RWPE1 (cell line): ENCODE measurements at regions not wholly inside any gene's neighbourhood (a gene's known extent, or its start where the extent isn't known, plus 50 kb on each side); places are given as distances from the start of the nearest gene placed in this dataset.

Experiments
- CTCF ChIA-PET: fragments of 350-600 bp; sonication (Branson Sonifier 250); formaldehyde crosslinking; extraction: SDS; loops from one replicate; lab custom pipeline; 2021; lab: Yijun Ruan, JAX
- POLR2A ChIA-PET: fragments of 400-600 bp; formaldehyde crosslinking; extraction: SDS; loops from one replicate; lab custom pipeline; 2020; ENCODE audit warnings: antibody characterized with exemption; ENCODE audit not compliant: low non-redundant PET; lab: Yijun Ruan, JAX
- DNase-seq: peaks from one replicate; pipeline ENCODE4 v3.0.0; 2012; ENCODE audit warnings: low spot score
- H3K27ac ChIP-seq: fragments of 450-650 bp; 2 replicates; pipeline ENCODE4 v1.5.1; 2017
- CTCF ChIP-seq: fragments of 450-650 bp; conservative IDR thresholded peaks from 2 replicates; pipeline ENCODE4 v1.5.1; 2017; ENCODE audit warnings: low read depth, mild to moderate bottlenecking

GRCh38 chr11:27213232-27213660 is 149.8 kb downstream of the CCDC34 start:
- ChIA-PET POLR2A (no interaction called here), CTCF (interaction anchor here (0.7 kb wide), 1 partner anchor 217 kb away, joined by 3 read pairs; no protein-coding TSS in a partner anchor)
- no peak overlapping the region; the same call in 1 of the 2 replicates for H3K27ac ChIP-seq
- peak; percentile 60 for DNase-seq
- no peak for TF ChIP-seq CTCF

GRCh38 chr11:27212248-27212780 is 150.7 kb downstream of the CCDC34 start:
- H3K27ac ChIP-seq: no peak overlapping the region
- ChIA-PET POLR2A (no interaction called here), CTCF (no interaction called here)
- DNase-seq: no peak
- no peak for TF ChIP-seq CTCF

- TF ChIP-seq CTCF: no peak
- no peak for DNase-seq
- ChIA-PET POLR2A (no interaction called here), CTCF (interaction anchor here (0.6 kb wide), 1 partner anchor 702 kb away, joined by 4 read pairs; no protein-coding TSS in a partner anchor)
- 0 out of 2 replicates have a peak overlapping the region, but pooled peaks have one; percentile 28 for H3K27ac ChIP-seq
Measured at GRCh38 chr11:27211370-27212127, 151.5 kb downstream of the CCDC34 start.

- DNase-seq: no peak
- H3K27ac ChIP-seq: peak overlapping the region; percentile 91
- POLR2A ChIA-PET: no interaction called here
- no peak for TF ChIP-seq CTCF
- CTCF ChIA-PET: no interaction called here
Measured at GRCh38 chr11:27210531-27210930, 152.5 kb downstream of the CCDC34 start.

GRCh38 chr11:27209562-27210005 is 153.4 kb downstream of the CCDC34 start:
- ChIA-PET POLR2A (no interaction called here), CTCF (interaction anchor here (0.5 to 0.9 kb wide), 2 partner anchors 86 to 659 kb away, joined by 3 to 5 read pairs; no protein-coding TSS in a partner anchor)
- H3K27ac ChIP-seq: peak overlapping the region; percentile 91
- TF ChIP-seq CTCF: no peak
- DNase-seq: peak; percentile 87

GRCh38 chr11:27208846-27209245 is 154.2 kb downstream of the CCDC34 start:
- H3K27ac ChIP-seq: no peak overlapping the region
- DNase-seq: no peak
- CTCF ChIA-PET: interaction anchor here (0.5 kb wide), 1 partner anchor 658 kb away, joined by 3 read pairs; no protein-coding TSS in a partner anchor
- POLR2A ChIA-PET: no interaction called here
- TF ChIP-seq CTCF: no peak
